ENCODE measurements at regions not wholly inside any gene's neighbourhood (a gene's known extent, or its start where the extent isn't known, plus 50 kb on each side); places are given as distances from the start of the nearest gene placed in this dataset.
"Not testable (repeated sequence)": the region's sequence is repeated elsewhere in the genome, so short reads cannot be mapped to it uniquely, and the experiment has no call there.

DNA sequence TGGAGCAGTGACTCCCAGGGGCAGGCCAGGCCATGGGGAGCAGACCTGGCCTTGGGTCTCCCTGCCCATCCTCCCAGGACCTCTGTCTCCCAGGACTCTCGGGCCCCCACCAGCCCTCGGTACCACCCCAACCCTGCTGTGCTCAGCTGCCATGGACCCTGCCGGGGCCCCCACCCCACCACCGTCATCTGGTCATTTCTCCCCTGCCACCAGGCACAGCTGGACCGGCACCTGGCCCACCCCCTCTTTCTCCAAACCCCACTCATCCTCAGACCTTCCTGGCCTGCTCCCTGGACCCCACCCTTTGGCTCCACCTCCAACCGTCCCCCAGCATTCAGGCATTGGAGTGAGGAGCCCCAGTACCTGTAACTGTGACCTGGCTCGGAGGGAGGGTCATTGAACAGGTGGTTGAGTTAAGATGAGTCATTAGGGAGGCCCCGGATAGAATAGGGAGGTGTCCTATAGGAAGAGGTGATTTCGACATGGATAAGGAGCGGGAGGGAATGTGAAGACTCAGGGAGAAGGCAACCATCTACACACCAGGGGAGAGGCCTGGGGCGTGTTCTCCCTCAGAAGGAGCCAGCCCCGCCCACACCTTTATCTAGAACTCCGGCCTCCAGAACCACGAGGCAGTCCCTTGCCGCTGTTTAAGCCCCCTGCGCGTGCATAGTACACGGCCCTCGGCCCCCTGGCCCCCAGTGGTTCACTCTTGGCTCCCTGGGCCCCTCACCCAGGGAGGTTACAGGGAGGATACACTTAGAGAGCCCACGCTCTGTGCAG lies 1395.9 kb downstream of the BRD1 start:
- no peak for DNase-seq

DNA sequence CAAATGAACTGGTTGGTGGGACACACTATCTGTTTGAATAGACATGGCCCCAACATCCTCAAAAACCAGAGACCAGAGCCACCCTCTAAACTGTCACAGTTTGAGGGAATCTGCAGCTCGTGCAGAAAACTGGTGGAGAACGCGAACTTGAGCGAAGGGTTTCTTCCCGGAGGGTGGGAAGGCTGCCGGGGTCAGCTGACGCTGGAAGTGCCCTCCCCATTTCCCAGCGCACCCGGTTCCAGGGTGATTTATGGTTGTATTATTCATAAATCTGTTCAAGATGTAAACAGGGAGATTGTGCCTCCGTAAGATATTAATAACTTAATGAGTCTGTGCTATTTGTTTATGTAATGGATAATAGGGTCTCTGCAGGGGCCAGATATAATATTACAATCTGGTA lies 1396.7 kb downstream of the BRD1 start:
- DNase-seq, result peak; percentile 5

- no peak for DNase-seq
These were observed 1398.1 kb downstream of the BRD1 start for GRCh38 chr22:48429446-48430020.

DNA sequence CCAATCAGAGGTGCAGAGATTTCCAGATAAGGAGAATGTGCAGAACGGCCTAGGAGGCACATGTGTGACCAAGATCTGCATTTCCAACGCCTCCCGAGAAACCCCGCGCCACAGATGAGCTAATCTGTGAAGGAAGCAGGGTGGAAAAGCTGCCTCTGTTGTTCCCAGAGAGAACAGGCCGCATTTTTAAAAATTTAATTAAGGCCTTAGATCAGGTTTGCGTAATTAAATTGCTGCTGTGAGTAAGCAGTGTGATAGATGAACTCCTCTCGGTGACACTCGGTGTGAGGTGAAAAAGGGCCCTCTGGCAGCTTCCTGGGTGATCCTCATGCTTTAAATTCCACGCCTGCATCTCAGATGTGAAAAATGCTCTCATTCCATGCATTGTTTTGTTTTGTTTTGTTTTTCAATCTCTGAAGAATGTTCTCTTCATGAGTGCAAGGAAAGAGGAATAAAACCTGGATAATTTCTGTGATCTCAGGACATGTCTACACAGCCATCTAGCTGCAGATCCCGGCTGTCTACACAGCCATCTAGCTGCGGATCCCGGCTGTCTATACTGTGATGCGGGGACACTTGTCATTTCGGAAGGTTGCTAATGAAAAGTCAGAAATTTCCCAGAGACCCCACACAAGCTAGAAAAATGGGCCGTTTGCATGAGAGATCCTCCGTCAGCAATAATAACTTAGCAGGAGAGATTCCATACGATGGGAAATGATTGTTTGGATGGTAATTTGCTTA lies 1398.9 kb downstream of the BRD1 start:
- no peak for DNase-seq

GRCh38 chr22:48427731-48428211 lies 1399.9 kb downstream of the BRD1 start:
- DNase-seq, result no peak

DNA sequence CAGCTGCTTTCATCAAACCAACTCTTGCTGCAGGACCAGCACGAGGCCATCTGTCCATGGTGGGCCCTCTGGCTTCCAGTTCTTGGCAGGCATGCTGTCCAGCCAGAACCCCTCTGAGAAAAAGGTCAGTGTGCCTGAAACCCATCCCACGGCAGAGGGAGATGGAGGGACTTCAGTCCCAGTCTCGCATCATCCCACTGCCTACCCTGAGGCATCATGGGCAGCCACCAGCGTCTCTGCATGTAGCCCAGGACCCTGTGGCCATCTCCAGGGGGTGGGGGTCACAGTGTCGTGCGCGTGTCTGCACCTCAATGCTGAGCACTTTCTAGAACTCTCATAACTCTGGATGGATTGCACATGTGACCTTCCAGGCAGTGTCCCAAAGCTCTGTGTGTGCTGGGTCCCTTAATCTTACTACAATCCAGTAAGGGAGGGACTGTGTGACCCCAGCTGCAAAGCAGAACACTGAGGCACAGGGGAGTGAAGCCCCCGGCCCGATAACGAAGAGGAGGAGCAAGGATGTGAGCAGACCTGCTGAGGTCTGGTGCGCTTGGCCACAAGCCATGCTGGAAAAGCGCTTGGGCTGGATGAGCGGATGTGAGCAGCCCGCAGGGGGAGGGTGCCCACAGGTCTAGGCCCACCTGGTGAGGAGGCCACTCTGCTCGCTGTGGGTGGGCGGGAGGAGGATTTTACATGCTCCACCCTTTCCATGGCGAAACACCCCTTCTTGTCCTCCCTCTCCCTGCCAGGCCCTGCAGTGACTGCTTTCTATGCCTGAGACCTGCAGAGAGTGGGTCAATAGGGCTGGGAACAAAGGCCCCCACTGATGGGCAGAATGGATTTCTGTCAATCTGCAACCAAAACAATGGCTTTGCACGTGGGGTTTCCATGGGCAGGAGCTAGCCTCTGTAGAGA lies 1401.0 kb downstream of the BRD1 start:
- DNase-seq, result no peak

DNA sequence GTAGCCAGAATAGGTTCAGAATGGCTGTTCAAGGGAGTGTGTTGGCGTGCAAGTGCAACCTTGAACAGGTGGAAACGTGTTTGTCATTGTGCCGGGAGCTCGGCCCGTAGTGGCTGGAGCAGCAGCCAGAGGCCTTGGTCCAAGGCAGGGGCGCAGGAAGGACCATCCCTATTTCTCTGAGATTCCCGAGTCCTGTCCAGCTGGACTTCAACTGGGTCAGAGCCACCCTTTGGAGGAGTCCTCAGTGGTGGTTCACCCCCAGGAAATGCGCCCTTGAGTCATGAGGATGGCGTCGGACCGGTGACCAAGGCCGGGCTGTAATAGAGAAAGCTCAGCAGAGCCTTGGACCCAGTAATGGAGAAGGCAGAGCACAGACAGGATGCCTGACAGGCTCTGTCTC lies 1402.0 kb downstream of the BRD1 start:
- DNase-seq, result no peak

DNA sequence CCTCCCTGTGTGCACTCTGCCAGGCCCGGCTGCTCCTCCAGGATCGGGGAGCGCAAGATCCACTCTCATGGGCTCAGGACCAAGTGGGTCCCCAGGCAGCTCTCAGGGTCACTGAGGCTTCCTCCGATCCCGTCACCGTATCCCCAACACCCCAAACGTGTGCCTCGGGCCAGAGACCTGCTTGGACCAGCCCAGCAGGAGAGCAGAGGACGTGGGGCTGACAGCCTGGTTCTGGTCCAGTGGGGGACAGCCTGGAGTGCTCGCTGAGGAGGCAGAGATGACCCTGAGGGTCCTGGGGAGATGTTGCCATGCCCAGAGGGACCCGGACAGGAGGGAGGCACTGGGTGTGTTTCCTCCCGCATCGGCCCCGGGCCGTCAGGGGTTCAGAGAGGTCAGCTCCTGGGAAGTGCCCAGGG lies 1402.6 kb downstream of the BRD1 start:
- DNase-seq, result no peak

- DNase-seq, result no peak
These were observed 1403.0 kb downstream of the BRD1 start for GRCh38 chr22:48424661-48425060.

- DNase-seq, result no peak
These were observed 1403.5 kb downstream of the BRD1 start for GRCh38 chr22:48424201-48424627.

DNA sequence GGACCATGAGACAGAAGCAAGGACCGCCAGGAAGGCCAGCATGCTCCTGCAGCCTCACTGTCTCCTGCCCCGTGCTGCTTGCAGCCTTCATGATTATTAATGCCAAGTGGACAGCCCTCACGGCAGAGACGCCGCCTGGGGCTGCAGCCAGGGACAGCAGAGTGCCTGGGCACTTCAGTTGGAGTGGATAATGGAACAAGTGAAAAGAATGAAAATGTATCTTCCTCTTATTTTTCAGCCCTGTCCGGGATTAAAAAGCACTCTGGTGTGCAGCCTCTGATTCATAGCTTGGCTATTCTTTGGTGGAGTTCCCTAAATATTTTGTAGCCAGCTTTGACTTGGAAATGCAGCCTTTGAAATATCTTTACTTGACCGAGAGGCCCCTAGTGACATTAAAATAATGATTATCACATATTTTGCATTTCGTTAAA lies 1404.2 kb downstream of the BRD1 start:
- peak; percentile 59 for DNase-seq

DNA sequence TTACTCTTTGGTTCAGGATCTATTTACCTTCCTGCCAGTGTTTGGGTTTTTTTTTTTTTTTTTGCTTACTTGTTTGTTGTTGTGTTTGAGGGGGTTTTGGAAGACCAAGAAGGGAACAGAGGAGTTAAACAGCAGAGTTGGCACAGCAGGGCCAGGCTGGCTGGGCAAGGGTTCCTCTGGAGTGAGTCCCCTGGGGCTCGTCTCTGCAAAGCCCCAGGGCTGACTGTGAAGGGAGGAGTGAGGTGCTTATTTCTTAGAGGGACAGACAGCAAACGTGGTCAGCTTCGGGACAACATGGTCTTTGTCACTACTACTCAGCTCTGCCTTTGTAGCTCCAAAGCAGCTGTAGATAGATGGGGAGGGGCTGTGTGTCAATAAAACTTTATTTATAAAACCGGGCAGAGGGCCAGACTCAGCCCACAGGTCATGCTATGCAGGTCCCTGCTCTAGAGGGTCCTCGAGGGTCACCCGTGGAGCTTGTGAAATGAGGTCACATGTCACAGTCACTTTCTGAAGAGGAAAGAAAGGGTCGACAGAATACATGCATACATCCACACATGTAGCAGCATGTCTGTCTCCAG lies 1404.7 kb downstream of the BRD1 start:
- peak; percentile 59 for DNase-seq

- no peak for DNase-seq
These were observed 1408.8 kb downstream of the BRD1 start for GRCh38 chr22:48418831-48419230.

DNA sequence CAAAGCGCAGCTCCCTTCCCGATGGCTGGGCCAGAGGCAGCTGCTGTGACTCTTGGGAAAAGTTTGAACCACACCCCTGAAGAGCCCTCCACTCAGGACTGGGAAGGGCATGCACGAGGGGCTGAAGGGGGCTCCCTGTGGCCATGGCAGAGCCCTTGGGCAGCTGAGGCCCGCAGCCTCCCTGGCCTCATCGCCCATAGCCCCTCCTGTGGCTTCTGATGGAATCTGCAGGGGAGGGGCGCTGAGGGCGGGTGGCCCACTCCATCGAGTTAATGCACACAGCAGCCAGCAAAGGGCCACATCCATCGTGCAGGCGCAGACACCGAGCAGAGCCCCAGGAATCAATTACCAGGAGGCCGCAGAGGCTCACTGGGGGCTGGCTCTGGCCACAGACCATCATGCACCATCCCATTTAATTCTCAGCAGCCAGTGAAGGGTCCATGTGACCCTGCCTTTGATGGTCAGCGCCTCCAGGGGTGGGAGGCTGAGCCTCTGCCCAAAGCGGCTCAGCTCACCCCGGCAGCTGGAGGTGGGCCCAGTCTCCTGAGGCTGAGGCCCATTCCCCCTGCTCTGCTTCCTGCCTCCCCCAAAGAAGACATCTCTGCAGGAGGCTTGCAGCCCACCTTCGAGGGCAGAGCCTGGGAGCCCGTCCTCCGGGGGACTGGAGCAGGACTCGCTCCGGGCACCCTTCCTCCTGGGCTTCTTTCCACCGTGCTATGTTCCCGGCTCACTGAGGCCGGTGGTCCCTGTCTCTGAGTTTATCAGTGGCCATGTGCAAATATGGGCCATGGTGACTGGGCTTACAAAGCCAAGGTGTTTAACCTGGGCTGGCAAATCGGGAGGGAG lies 1410.2 kb downstream of the BRD1 start:
- no peak for DNase-seq

- DNase-seq, result no peak
These were observed 1411.1 kb downstream of the BRD1 start for GRCh38 chr22:48416396-48417224.

DNA sequence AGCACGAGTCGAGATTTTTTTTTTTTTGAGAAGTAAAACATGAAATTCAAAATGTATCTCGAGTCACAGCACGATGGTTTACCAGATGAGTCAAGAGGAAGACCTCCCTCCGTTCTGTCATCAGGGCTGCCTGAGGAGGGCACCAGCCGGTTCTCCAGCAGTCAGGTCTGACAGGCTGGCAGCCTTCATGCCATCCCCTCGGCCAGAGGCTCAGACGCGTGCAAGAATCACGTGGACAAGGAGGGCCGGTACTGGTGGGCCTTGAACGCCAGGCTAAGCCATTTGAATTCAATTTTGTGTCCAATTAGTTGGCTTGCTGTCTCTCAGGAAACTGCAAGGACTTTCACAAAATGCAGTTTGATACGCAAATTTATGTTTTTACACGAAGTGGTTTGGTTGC lies 1412.2 kb downstream of the BRD1 start:
- no peak for DNase-seq

- DNase-seq, result no peak
These were observed 1413.0 kb downstream of the BRD1 start for GRCh38 chr22:48414651-48415050.

- DNase-seq, result not testable (repeated sequence)
These were observed 1414.7 kb downstream of the BRD1 start for GRCh38 chr22:48412931-48413330.

- DNase-seq, result no peak
These were observed 1417.1 kb downstream of the BRD1 start for GRCh38 chr22:48410536-48410935.

- DNase-seq, result no peak
These were observed 1420.3 kb downstream of the BRD1 start for GRCh38 chr22:48407256-48407955.
